HG03565 (cell line): ENCODE measurements at regions not wholly inside any gene's neighbourhood (a gene's known extent, or its start where the extent isn't known, plus 50 kb on each side); places are given as distances from the start of the nearest gene placed in this dataset.
"Not testable (repeated sequence)": the region's sequence is repeated elsewhere in the genome, so short reads cannot be mapped to it uniquely, and the experiment has no call there.

Source experiments
- ATAC-seq: cut with Tn5 transposase; IDR thresholded peaks from one replicate; pipeline ENCODE4 v1.9.1; 2021; ENCODE audit warnings: mild to moderate bottlenecking, moderate library complexity; ENCODE audit not compliant: unreplicated experiment

GRCh38 chr7:109879287-109879828 lies 1211.6 kb upstream of the LRRN3 start:
- no peak for ATAC-seq

DNA sequence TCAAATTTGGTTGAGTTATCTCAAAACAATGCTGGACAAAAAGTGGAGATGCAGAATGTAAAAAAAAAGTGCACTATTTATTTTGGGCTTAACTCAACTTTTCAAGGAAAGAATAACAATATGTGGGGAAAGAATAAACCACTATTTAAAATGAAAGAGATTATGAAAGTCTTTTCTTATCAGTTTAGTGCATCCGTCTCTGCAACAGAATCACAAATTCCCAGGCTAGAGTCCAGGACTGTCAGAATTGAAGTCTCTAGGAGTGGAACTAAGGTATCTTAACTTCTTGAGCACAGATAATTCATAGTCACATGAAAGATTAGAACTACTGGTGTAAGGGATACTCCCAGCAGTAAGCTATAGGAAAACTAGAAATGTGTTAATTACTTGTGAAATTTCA lies 1200.3 kb upstream of the LRRN3 start:
- ATAC-seq: no peak

DNA sequence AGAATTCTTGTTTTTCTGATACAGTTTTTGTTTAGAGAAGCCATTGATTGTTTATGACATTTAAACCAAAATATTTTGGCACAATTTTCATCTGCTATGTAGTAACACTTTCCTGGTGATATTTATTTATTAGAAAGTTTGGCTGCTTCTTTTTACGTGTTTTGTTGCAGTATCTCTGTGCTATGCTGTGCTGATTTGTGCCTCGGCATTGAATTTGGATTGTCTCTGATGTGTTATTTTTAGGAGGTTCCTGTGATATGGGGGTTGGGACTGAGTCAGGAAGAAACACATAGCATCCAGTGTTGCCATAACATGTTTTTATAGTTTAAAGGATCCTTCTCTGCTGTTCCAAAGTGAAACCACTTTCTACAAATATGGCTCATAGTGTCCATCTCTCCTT lies 1197.7 kb upstream of the LRRN3 start:
- ATAC-seq: no peak

DNA sequence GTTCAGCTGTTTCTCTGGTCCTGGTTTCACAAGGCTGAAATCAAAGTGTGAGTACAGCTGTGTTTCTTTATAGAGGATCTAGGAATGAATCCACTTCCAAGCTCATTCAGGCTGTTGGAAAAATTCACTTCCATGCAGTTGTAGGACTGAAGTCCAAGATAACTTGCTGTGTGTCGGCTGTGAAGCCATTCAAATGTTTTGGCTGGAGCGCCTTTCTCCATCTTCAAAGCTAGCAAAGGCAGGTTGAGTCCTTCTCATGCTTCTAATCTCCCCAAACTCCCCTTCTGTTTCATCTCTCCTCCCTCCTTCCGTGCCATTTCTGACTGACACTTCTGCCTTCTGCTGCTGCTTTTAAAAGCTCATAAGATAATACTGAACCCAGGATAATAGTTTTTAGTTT lies 1195.4 kb upstream of the LRRN3 start:
- ATAC-seq: no peak

GRCh38 chr7:109901926-109902325 lies 1189.0 kb upstream of the LRRN3 start:
- no peak for ATAC-seq

DNA sequence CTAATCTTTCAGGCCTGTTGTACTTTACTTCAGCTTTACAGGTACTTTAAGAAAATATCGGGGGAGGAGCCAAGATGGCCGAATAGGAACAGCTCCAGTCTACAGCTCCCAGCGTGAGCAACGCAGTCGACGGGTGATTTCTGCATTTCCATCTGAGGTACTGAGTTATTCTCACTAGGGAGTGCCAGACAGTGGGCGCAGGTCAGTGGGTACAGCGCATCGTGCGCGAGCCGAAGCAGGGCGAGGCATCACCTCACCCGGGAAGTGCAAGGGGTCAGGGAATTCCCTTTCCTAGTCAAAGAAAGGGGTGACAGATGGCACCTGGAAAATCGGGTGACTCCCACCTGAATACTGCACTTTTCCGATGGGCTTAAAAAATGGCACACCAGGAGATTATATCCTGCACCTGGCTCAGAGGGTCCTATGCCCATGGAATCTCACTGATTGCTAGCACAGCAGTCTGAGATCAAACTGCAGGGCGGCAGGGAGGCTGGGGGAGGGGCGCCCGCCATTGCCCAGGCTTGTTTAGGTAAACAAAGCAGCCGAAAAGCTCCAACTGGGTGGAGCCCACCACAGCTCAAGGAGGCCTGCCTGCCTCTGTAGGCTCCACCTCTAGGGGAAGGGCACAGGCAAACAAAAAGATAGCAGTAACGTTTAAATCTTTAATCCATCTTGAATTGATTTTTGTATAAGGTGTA lies 1185.4 kb upstream of the LRRN3 start:
- not testable (repeated sequence) for ATAC-seq

GRCh38 chr7:109915670-109916069 lies 1175.3 kb upstream of the LRRN3 start:
- no peak for ATAC-seq

DNA sequence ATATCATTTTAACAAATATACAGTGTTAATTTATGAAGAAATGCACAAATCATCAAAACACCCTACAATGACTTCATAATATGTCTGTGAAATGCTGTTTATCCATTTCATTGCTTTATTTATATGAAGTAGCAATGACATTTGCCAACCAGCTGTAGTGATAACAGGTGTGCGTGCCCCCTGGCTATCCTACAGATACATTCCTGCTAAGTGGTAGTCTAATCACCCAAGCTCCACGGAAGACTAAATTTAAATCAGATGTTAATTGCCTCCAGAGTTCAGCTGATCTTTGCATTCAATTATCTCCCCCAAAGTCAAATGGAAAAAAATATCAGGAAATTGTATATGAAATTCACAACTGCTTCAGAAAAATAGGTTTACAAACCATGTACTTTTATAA lies 1164.2 kb upstream of the LRRN3 start:
- no peak for ATAC-seq

DNA sequence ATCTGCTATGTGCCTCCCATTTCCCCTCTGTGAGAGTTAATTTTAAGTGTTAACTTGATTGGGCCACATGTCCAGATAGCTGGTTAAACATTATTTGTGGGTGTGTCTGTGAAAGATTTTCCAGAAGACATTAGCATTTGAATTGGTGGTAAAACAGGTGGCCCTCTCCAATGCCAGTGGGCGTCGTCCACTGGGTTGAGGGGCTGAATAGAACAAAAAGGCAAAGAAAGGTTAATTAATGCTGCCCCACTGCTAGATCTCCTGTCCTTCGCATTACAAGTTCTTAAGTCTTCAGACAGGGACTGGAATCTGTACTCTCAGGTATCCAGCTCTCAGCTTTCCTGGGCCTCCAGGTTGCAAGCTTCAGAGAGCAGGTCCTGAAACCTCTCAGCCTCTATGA lies 1160.9 kb upstream of the LRRN3 start:
- ATAC-seq: no peak

GRCh38 chr7:109939207-109939606 lies 1151.7 kb upstream of the LRRN3 start:
- no peak for ATAC-seq

- ATAC-seq: no peak
Measured at GRCh38 chr7:109945820-109946518, 1145.0 kb upstream of the LRRN3 start.

DNA sequence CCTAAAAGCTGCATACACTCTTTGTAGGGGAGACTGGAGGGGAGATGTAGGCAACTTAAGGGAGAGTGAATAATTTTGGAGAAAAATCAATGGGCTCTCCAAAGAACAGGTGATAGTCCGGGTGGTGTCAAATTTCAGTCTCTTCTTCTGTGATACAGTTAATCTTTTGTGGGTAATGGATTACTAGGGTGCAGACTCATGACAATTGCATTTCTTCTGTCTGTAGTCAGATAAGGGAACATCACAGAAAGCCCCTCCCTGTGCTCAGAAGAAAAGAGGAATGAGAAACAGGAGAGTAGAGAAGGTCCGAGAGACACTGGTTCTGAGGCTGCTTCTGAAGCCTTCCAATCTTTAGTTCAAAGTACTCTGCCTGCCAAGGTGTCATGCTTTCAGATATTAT lies 1140.7 kb upstream of the LRRN3 start:
- ATAC-seq: no peak

DNA sequence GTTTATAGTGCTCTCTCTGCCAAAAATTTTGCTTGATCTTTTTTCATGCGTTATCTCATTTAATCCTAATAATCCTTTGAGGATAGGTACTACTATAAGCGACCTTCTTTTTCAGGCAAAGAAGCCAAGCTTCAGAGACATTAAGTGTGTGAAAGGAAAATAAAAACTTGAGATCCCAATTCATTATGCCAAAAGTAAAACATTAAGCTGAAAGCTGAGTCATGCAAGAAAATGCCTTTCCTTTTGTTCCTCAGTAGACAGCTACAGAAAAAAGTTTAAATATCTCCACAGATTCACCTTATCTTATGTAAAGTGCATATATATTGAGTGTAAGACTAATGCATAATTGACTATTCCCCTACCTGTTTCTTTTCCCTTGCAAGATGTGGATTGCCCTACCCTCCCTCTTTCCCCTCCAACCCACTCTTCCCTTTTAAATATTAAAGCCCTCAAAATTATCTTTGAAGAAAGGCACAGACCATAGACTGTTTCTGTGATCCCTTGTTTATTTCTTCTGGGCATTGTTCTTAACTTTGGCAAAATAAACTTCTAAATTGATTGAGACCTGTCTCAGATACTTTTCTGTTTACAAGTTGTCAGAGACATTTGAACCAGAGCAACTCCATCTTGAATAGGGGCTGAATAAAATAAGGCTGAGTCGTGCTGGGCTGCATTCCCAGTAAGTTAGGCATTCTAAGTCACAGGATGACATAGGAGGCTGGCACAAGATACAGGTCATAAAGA lies 1139.9 kb upstream of the LRRN3 start:
- ATAC-seq: no peak

DNA sequence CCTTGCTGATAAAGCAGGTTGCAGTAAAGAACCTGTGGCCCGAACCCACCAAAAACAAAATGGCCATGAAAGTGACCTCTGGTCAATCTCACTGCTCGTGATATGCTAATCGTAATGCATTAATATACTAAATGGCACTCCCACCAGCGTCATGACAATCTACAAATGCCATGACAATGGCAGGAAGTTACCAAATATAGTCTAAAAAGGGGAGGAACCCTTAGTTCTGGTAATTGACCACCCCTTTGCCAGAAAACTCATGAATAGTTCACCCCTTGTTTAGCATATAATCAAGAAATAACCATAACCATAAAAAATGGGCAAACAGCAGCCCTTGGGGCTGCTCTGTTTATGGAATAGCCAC lies 1139.4 kb upstream of the LRRN3 start:
- ATAC-seq: no peak

DNA sequence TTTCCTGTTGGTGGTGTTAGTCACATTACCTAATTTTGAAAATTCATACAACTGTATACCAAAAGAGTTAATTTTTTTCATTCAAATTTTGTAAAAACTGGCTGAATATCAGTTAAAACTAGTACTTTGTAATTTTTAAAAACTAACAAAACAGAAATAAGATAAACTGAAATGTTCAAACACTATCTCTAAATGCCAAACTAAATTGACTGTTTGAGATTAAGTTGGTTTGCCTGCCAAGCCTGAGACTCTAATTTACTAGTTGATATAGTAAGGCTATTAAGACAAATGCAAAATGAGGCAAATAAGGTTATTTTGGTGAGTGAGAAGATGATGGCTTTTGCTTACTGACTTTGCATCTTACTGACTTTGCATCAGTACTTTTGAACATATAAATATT lies 1134.9 kb upstream of the LRRN3 start:
- ATAC-seq: no peak

DNA sequence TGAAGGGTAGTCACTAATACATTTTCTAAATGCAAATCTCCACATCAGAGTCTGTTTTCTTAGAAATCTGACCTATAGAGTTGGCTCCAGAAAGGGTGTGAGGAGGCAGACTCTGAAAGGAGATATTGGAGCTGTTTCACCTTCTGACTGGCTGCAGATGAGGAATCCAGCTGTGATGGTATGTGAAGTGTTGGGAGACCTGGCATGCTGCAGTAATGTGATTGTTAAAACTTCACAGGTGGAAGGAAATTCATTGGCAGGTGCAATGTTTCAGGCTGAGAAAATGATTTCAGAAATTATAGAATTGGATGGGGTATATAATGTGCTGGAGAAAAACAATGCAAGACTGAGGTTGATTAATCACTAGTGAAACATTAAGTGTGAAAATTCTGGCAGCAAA lies 1134.0 kb upstream of the LRRN3 start:
- no peak for ATAC-seq

GRCh38 chr7:109963741-109964140 lies 1127.2 kb upstream of the LRRN3 start:
- ATAC-seq: no peak

GRCh38 chr7:109964780-109965179 lies 1126.1 kb upstream of the LRRN3 start:
- ATAC-seq: no peak

- no peak for ATAC-seq
Measured at GRCh38 chr7:109967406-109967805, 1123.5 kb upstream of the LRRN3 start.

GRCh38 chr7:109983618-109984017 lies 1107.3 kb upstream of the LRRN3 start:
- ATAC-seq: no peak

- ATAC-seq: no peak
Measured at GRCh38 chr7:109984729-109985128, 1106.2 kb upstream of the LRRN3 start.

DNA sequence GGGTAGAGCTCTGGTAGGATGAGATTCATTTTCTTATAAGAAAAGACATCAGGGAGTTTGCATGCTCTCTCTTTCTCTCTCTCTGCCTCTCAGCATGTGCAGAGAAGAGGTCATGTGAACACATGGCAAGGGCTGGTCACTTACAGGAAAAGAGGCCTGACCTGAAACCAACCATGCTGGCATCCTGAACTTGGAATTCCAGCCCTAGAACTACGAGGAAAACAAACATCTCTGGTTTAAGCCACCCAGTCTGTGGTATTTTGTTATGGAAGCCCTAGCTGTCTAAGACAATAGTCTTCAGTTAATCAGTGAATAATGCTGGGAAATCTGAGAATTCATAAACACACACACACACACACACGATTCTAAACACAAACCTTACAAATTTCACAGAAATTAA lies 1104.2 kb upstream of the LRRN3 start:
- no peak for ATAC-seq
